ENCODE measurements at regions not wholly inside any gene's neighbourhood (a gene's known extent, or its start where the extent isn't known, plus 50 kb on each side); places are given as distances from the start of the nearest gene placed in this dataset.

DNA sequence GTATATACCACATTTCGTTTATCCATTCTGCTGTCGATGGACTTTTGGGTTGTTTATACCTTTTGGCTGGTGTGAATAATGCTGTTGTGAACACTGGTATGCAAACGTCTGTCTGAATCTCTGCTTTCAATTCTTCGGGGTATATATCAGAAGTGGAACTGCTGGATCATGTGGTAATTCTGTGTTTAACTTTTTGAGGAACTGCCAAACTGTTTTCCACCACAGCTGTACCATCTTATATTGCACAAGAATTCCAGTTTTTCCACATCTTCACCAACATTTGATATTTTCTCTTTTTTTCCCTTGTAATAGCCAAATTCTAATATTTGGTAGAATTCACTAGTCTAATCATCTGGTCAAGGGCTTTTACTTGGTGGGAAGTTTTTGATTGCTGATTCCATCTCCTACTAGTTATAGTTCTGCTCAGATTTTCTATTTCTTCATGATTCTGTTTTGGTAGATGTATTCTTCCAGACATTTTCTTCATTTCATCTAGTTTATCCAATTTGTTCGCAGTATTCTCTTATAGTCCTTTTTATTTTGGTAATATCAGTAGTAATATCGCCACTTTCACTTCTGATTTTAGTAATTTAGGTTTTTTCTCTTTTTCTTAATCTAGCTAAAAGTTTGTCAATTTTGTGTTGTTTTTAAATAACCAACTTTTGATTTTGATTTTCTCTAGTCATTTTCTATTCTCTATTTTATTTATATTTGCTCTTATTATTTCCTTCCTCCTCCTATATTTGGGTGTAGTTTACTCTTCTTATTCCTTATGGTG, 271.2 kb downstream of the ZEB1 start:
- Histone ChIP-seq H4K20me1 (replicated peaks; ENCODE audit: insufficient read depth) (no peaks in the 10 kb centered on the region), H3K27me3 (ENCODE audit: insufficient read depth) (no peaks in the 10 kb centered on the region), H2AFZ (no peak overlapping the region), H3F3A (replicated peaks; ENCODE audit: low read depth) (no peaks in the 10 kb centered on the region), H3K4me1 (ENCODE audit: insufficient read depth) (no peaks in the 10 kb centered on the region), H3K79me2 (replicated peaks; ENCODE audit: insufficient read depth) (no peaks in the 10 kb centered on the region), H3K4me2 (no peak overlapping the region), H3K9me2 (ENCODE audit: insufficient read depth) (no peaks in the 10 kb centered on the region), H3K4me3 (no peak overlapping the region), H3K27ac (ENCODE audit: low read depth) (no peak overlapping the region), H3K36me3 (ENCODE audit: insufficient read depth) (no peaks in the 10 kb centered on the region)
- no peaks in the 10 kb centered on the region; the same call in 2 of the 3 replicates for H3K36me3 Mint-ChIP-seq (ENCODE audit: low read depth)
- H3K27me3 Mint-ChIP-seq (ENCODE audit: insufficient read depth, low read depth, poor library complexity) = peaks cover 2% of the 10 kb centered on the region
- H3K27ac Mint-ChIP-seq = no peak overlapping the region
- peaks cover 9% of the 10 kb centered on the region; the same call in 1 of the 3 replicates for H3K9me3 Mint-ChIP-seq
- DNase-seq (ENCODE audit: low spot score) = no peak
- H3K4me3 Mint-ChIP-seq = no peak overlapping the region
- peaks cover 10% of the 10 kb centered on the region for H3K4me1 Mint-ChIP-seq
- TF ChIP-seq ZNF114 (CRISPR knock-in tag; IDR thresholded peaks at IDR 0.05) (no peak), ZNF331 (CRISPR knock-in tag; IDR thresholded peaks at IDR 0.05; ENCODE audit: low read depth) (no peak), EZH2phosphoT487 (IDR thresholded peaks at IDR 0.05; ENCODE audit: unreplicated experiment) (no peak), STAT1 (IDR thresholded peaks at IDR 0.05; ENCODE audit: unreplicated experiment) (no peak)
- no peak for ATAC-seq

DNA sequence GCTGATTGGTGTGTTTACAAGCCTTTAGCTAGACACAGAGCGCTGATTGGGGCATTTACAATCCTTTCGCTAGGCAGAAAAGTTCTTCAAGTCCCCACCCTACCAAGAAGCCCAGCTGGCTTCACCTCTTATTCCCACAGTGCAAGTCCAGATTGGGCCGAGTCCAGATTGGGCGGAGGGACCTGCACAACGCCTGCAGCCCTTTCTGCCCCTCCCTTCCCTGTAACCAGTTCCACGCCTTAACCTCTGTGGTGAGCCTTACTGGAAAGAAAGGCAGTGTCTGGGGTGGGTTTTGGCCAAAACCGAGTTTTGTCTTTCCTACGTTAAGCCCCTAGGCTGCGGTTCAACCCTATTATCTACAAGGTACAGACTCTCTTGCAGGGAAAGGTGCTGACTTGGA, 268.7 kb downstream of the ZEB1 start:
- peaks cover 9% of the 10 kb centered on the region; the same call in 1 of the 3 replicates for H3K9me3 Mint-ChIP-seq
- Histone ChIP-seq H3K27ac (ENCODE audit: low read depth) (no peak overlapping the region), H2AFZ (no peak overlapping the region), H3K4me2 (no peak overlapping the region), H3K36me3 (ENCODE audit: insufficient read depth) (no peaks in the 10 kb centered on the region), H3K27me3 (ENCODE audit: insufficient read depth) (no peaks in the 10 kb centered on the region), H4K20me1 (replicated peaks; ENCODE audit: insufficient read depth) (no peaks in the 10 kb centered on the region), H3K4me3 (no peak overlapping the region), H3K4me1 (ENCODE audit: insufficient read depth) (peaks cover 11% of the 10 kb centered on the region), H3K79me2 (replicated peaks; ENCODE audit: insufficient read depth) (no peaks in the 10 kb centered on the region), H3K9me2 (ENCODE audit: insufficient read depth) (no peaks in the 10 kb centered on the region), H3F3A (replicated peaks; ENCODE audit: low read depth) (no peaks in the 10 kb centered on the region)
- H3K36me3 Mint-ChIP-seq (ENCODE audit: low read depth) = no peaks in the 10 kb centered on the region; the same call in 2 of the 3 replicates
- ATAC-seq (no peak), DNase-seq (ENCODE audit: low spot score) (no peak)
- no peak overlapping the region for H3K27ac Mint-ChIP-seq
- peaks cover 17% of the 10 kb centered on the region for H3K4me1 Mint-ChIP-seq
- no peak overlapping the region for H3K4me3 Mint-ChIP-seq
- H3K27me3 Mint-ChIP-seq (ENCODE audit: insufficient read depth, low read depth, poor library complexity) = peaks cover 11% of the 10 kb centered on the region
- TF ChIP-seq ZNF331 (CRISPR knock-in tag; IDR thresholded peaks at IDR 0.05; ENCODE audit: low read depth) (no peak), STAT1 (IDR thresholded peaks at IDR 0.05; ENCODE audit: unreplicated experiment) (no peak), POLR2AphosphoS5 (IDR thresholded peaks at IDR 0.05; ENCODE audit: low read depth) (no peak), CTCF (conservative IDR thresholded peaks at IDR 0.05; ENCODE audit: low read depth in 2 of 2) (no peak), ETS1 (IDR thresholded peaks at IDR 0.05) (no peak), ZNF114 (CRISPR knock-in tag; IDR thresholded peaks at IDR 0.05) (no peak), EZH2 (IDR thresholded peaks at IDR 0.05; ENCODE audit: low read depth, unreplicated experiment) (no peak), NANOG (IDR thresholded peaks at IDR 0.05; ENCODE audit: borderline replicate concordance) (no peak), CREB1 (CRISPR knock-in tag; IDR thresholded peaks at IDR 0.05; ENCODE audit: low read depth) (no peak), EZH2phosphoT487 (IDR thresholded peaks at IDR 0.05; ENCODE audit: unreplicated experiment) (no peak), JUNB (IDR thresholded peaks at IDR 0.05; ENCODE audit: unreplicated experiment) (no peak)
- TF ChIP-seq, protein P1, sequence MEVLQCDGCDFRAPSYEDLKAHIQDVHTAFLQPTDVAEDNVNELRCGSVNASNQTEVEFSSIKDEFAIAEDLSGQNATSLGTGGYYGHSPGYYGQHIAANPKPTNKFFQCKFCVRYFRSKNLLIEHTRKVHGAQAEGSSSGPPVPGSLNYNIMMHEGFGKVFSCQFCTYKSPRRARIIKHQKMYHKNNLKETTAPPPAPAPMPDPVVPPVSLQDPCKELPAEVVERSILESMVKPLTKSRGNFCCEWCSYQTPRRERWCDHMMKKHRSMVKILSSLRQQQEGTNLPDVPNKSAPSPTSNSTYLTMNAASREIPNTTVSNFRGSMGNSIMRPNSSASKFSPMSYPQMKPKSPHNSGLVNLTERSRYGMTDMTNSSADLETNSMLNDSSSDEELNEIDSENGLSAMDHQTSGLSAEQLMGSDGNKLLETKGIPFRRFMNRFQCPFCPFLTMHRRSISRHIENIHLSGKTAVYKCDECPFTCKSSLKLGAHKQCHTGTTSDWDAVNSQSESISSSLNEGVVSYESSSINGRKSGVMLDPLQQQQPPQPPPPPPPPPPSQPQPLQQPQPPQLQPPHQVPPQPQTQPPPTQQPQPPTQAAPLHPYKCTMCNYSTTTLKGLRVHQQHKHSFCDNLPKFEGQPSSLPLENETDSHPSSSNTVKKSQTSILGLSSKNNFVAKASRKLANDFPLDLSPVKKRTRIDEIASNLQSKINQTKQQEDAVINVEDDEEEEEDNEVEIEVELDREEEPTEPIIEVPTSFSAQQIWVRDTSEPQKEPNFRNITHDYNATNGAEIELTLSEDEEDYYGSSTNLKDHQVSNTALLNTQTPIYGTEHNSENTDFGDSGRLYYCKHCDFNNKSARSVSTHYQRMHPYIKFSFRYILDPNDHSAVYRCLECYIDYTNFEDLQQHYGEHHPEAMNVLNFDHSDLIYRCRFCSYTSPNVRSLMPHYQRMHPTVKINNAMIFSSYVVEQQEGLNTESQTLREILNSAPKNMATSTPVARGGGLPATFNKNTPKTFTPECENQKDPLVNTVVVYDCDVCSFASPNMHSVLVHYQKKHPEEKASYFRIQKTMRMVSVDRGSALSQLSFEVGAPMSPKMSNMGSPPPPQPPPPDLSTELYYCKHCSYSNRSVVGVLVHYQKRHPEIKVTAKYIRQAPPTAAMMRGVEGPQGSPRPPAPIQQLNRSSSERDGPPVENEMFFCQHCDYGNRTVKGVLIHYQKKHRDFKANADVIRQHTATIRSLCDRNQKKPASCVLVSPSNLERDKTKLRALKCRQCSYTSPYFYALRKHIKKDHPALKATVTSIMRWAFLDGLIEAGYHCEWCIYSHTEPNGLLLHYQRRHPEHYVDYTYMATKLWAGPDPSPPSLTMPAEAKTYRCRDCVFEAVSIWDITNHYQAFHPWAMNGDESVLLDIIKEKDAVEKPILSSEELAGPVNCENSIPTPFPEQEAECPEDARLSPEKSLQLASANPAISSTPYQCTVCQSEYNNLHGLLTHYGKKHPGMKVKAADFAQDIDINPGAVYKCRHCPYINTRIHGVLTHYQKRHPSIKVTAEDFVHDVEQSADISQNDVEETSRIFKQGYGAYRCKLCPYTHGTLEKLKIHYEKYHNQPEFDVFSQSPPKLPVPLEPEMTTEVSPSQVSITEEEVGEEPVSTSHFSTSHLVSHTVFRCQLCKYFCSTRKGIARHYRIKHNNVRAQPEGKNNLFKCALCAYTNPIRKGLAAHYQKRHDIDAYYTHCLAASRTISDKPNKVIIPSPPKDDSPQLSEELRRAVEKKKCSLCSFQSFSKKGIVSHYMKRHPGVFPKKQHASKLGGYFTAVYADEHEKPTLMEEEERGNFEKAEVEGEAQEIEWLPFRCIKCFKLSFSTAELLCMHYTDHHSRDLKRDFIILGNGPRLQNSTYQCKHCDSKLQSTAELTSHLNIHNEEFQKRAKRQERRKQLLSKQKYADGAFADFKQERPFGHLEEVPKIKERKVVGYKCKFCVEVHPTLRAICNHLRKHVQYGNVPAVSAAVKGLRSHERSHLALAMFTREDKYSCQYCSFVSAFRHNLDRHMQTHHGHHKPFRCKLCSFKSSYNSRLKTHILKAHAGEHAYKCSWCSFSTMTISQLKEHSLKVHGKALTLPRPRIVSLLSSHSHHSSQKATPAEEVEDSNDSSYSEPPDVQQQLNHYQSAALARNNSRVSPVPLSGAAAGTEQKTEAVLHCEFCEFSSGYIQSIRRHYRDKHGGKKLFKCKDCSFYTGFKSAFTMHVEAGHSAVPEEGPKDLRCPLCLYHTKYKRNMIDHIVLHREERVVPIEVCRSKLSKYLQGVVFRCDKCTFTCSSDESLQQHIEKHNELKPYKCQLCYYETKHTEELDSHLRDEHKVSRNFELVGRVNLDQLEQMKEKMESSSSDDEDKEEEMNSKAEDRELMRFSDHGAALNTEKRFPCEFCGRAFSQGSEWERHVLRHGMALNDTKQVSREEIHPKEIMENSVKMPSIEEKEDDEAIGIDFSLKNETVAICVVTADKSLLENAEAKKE (CRISPR knock-in tag; IDR thresholded peaks at IDR 0.05) = no peak

Measured in GM23338 (cell line).